OCI-LY1 (cell line): ENCODE measurements at regions not wholly inside any gene's neighbourhood (a gene's known extent, or its start where the extent isn't known, plus 50 kb on each side); places are given as distances from the start of the nearest gene placed in this dataset.

ENCODE experiments used
- H2AFZ ChIP-seq: fragments of 200-600 bp; sonication (generic), shearing (Covaris generic); 2 replicates; pipeline ENCODE4 v1.6.0; 2014; ENCODE audit warnings: antibody characterized with exemption, mild to moderate bottlenecking, low read length
- H3F3A ChIP-seq: fragments of 200-600 bp; sonication (generic), shearing (Covaris generic); 2 replicates; pipeline ENCODE4 v1.6.0; 2014; ENCODE audit warnings: mild to moderate bottlenecking, antibody characterized with exemption, low read length, moderate library complexity; ENCODE audit not compliant: insufficient read depth
- H3K27ac ChIP-seq: fragments of 200-600 bp; sonication (generic); 2 replicates; pipeline ENCODE4 v1.5.1; 2014; ENCODE audit warnings: low read length, mixed run types, mild to moderate bottlenecking, low read depth; ENCODE audit not compliant: poor library complexity, severe bottlenecking
- H3K27me3 ChIP-seq: fragments of 200-600 bp; sonication (generic); 2 replicates; pipeline ENCODE4 v1.6.0; 2014; ENCODE audit warnings: antibody characterized with exemption, mild to moderate bottlenecking, low read length, moderate library complexity; ENCODE audit not compliant: insufficient read depth
- H3K36me3 ChIP-seq: fragments of 200-600 bp; sonication (generic); 2 replicates; pipeline ENCODE4 v1.6.1; 2014; ENCODE audit warnings: mild to moderate bottlenecking, antibody characterized with exemption, low read length, moderate library complexity, mixed read lengths; ENCODE audit not compliant: insufficient read depth
- H3K4me1 ChIP-seq: fragments of 200-600 bp; sonication (generic); 2 replicates; pipeline ENCODE4 v1.5.1; 2014; ENCODE audit warnings: mild to moderate bottlenecking, low read length, moderate library complexity; ENCODE audit not compliant: insufficient read depth, severe bottlenecking
- H3K4me2 ChIP-seq: fragments of 200-600 bp; sonication (generic), shearing (Covaris generic); 2 replicates; pipeline ENCODE4 v1.6.1; 2014; ENCODE audit warnings: low read length
- H3K4me3 ChIP-seq: fragments of 200-600 bp; sonication (generic); 2 replicates; pipeline ENCODE4 v1.5.1; 2014; ENCODE audit warnings: low read length, low read depth, mild to moderate bottlenecking, mixed read lengths; ENCODE audit not compliant: poor library complexity, severe bottlenecking
- H3K79me2 ChIP-seq: fragments of 200-600 bp; shearing (Covaris generic); 2 replicates; pipeline ENCODE4 v1.6.1; 2016; ENCODE audit warnings: mixed run types, low read length, mixed read lengths; ENCODE audit not compliant: insufficient read depth
- H3K9ac ChIP-seq: fragments of 200-600 bp; sonication (generic), shearing (Covaris generic); 2 replicates; pipeline ENCODE4 v1.6.1; 2014; ENCODE audit warnings: mild to moderate bottlenecking, low read length, mixed read lengths
- H3K9me2 ChIP-seq: fragments of 200-600 bp; sonication (generic), shearing (Covaris generic); 2 replicates; pipeline ENCODE4 v1.6.1; 2014; ENCODE audit warnings: low read depth, mild to moderate bottlenecking, low read length, mixed read lengths
- H3K9me3 ChIP-seq: fragments of 200-600 bp; shearing (Covaris generic); 2 replicates; pipeline ENCODE4 v1.6.1; 2014; ENCODE audit warnings: low read length, mixed read lengths
- H4K20me1 ChIP-seq: fragments of 200-600 bp; sonication (generic), shearing (Covaris generic); 2 replicates; pipeline ENCODE4 v1.6.0; 2016; ENCODE audit warnings: mild to moderate bottlenecking, low read length; ENCODE audit not compliant: insufficient read depth
- EZH2 ChIP-seq: fragments of 200-600 bp; sonication (generic), shearing (Covaris generic); IDR thresholded peaks from 2 replicates; pipeline ENCODE4 v1.8.0; 2017; ENCODE audit warnings: borderline replicate concordance, mixed run types, mild to moderate bottlenecking, antibody characterized with exemption, low read length, moderate library complexity, mixed read lengths
- TF ChIP-seq, protein P1 (sequence below): fragments of 200-600 bp; sonication (generic), shearing (Covaris generic); IDR thresholded peaks from 2 replicates; pipeline ENCODE4 v1.5.1; 2017; ENCODE audit warnings: mild to moderate bottlenecking, antibody characterized with exemption, low read length, moderate library complexity, mixed read lengths

DNA sequence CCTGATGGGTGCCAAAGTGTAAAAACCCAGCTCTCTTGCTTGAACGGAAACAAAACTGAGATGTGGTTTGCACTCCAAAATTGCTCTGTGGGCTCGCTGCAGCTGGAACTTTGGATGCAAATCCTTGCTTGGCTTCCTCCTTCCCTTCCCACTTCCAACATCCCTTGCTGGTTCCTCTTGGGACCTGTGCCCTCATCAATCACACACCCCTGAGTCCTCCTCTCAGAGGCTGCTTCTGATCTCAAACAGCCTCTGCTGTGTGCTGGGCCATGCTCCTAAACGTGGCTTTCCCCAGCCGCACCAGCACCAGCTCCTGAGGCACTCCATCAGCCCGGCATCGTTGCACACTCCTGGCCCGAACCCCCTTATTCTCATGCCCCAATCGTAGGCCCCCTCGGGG, 124.3 kb upstream of the RAB4A start:
- Histone ChIP-seq H3K9me3 (no peaks in the 10 kb centered on the region), H3K9ac (no peak overlapping the region), H3F3A (no peaks in the 10 kb centered on the region), H3K36me3 (no peaks in the 10 kb centered on the region), H3K27me3 (no peaks in the 10 kb centered on the region; the same call in 1 of the 2 replicates), H3K79me2 (no peaks in the 10 kb centered on the region), H2AFZ (no peak overlapping the region), H3K4me2 (no peak overlapping the region), H3K27ac (no peak overlapping the region), H3K9me2 (no peaks in the 10 kb centered on the region), H3K4me1 (no peaks in the 10 kb centered on the region), H3K4me3 (no peak overlapping the region), H4K20me1 (no peaks in the 10 kb centered on the region)
- TF ChIP-seq, protein P1, sequence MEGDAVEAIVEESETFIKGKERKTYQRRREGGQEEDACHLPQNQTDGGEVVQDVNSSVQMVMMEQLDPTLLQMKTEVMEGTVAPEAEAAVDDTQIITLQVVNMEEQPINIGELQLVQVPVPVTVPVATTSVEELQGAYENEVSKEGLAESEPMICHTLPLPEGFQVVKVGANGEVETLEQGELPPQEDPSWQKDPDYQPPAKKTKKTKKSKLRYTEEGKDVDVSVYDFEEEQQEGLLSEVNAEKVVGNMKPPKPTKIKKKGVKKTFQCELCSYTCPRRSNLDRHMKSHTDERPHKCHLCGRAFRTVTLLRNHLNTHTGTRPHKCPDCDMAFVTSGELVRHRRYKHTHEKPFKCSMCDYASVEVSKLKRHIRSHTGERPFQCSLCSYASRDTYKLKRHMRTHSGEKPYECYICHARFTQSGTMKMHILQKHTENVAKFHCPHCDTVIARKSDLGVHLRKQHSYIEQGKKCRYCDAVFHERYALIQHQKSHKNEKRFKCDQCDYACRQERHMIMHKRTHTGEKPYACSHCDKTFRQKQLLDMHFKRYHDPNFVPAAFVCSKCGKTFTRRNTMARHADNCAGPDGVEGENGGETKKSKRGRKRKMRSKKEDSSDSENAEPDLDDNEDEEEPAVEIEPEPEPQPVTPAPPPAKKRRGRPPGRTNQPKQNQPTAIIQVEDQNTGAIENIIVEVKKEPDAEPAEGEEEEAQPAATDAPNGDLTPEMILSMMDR, result no peak

DNA sequence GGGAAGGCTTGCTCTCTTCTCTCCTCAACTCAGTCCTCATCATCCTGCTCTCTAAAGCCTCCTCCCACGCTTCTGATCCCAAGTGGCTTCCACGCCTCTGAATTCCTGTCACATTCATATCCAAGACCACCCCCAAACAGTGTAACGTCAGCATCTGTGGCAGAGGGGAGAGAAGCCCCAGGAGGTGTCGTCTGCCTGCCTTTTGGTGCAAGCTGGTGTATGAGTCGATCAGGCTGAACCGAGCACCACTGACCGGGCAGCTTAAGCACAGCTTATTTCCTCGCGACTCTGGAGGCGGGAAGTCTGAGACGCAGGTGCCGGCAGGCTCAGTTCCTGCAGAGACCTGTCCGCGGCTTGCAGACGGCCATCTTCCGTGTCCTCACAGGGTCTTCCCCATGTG, 123.8 kb upstream of the RAB4A start:
- H3K9me3 ChIP-seq, result no peaks in the 10 kb centered on the region
- no peaks in the 10 kb centered on the region; the same call in 1 of the 2 replicates for H3K27me3 ChIP-seq
- no peaks in the 10 kb centered on the region for H3K36me3 ChIP-seq
- no peaks in the 10 kb centered on the region for H3F3A ChIP-seq
- no peak overlapping the region for H3K9ac ChIP-seq
- H3K4me2 ChIP-seq, result no peak overlapping the region
- no peaks in the 10 kb centered on the region for H3K9me2 ChIP-seq
- no peaks in the 10 kb centered on the region for H3K79me2 ChIP-seq
- no peak overlapping the region for H3K4me3 ChIP-seq
- H2AFZ ChIP-seq, result no peak overlapping the region
- no peak overlapping the region for H3K27ac ChIP-seq
- H3K4me1 ChIP-seq, result no peaks in the 10 kb centered on the region
- TF ChIP-seq EZH2, result no peak
- TF ChIP-seq, protein P1, result no peak
- no peaks in the 10 kb centered on the region for H4K20me1 ChIP-seq

DNA sequence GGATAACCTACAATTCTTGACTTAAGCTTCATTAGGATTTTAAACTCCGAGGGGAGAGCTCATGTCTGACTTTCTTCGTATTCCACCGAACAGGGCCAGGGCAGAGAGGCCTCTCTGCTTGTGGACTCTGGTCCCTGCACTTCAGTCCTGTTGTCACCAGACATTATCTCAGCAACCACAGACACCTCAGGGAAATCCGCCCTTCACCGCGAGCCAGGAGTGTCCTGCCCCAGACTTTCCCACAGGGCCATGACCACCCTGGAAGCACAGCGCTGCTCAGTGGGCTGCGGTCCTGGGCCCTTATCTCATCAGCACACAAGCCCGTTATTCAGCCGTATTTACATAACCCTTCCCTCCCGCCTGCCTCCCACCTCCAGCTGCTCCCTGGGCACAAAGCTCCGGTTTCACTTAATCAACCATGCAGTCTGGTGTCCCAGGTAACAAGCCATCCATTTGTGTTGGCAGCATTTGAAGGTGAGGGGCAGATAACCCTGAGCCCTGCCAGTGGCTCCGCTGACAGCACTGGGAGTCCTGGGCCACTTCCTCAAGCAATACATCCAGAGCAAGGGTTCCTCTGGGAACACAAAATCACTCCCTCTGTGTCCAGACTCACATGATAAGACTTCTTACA, 122.8 kb upstream of the RAB4A start:
- no peaks in the 10 kb centered on the region for H3K79me2 ChIP-seq
- no peaks in the 10 kb centered on the region for H3F3A ChIP-seq
- H3K4me3 ChIP-seq, result no peak overlapping the region
- no peaks in the 10 kb centered on the region for H3K9me3 ChIP-seq
- TF ChIP-seq, protein P1, result no peak
- TF ChIP-seq EZH2, result no peak
- no peaks in the 10 kb centered on the region for H3K36me3 ChIP-seq
- no peaks in the 10 kb centered on the region for H3K9me2 ChIP-seq
- H3K9ac ChIP-seq, result no peak overlapping the region
- H3K27me3 ChIP-seq, result no peaks in the 10 kb centered on the region; the same call in 1 of the 2 replicates
- H3K27ac ChIP-seq, result no peak overlapping the region
- no peaks in the 10 kb centered on the region for H3K4me1 ChIP-seq
- no peaks in the 10 kb centered on the region for H4K20me1 ChIP-seq
- H3K4me2 ChIP-seq, result no peak overlapping the region
- no peak overlapping the region for H2AFZ ChIP-seq
